CD1c-positive myeloid dendritic cell (primary cell): ENCODE measurements at regions not wholly inside any gene's neighbourhood (a gene's known extent, or its start where the extent isn't known, plus 50 kb on each side); places are given as distances from the start of the nearest gene placed in this dataset.

Experiments
- DNase-seq: peaks from one replicate; pipeline ENCODE4 v3.0.0-alpha.2; 2016; ENCODE audit errors: extremely low spot score

GRCh38 chr13:73580513-73581267 is 521.9 kb downstream of the KLF5 start:
- no peak for DNase-seq

- no peak for DNase-seq
These were observed 520.9 kb downstream of the KLF5 start for GRCh38 chr13:73579574-73580274.

- no peak for DNase-seq
These were observed 519.6 kb downstream of the KLF5 start for GRCh38 chr13:73578251-73578875.

GRCh38 chr13:73576291-73576690 is 517.5 kb downstream of the KLF5 start:
- DNase-seq = no peak

- no peak for DNase-seq
These were observed 514.0 kb downstream of the KLF5 start for GRCh38 chr13:73572824-73573223.

- no peak for DNase-seq
These were observed 512.6 kb downstream of the KLF5 start for GRCh38 chr13:73571376-73571775.

GRCh38 chr13:73556902-73557301 is 498.1 kb downstream of the KLF5 start:
- no peak for DNase-seq

- no peak for DNase-seq
These were observed 497.3 kb downstream of the KLF5 start for GRCh38 chr13:73556128-73556527.

- DNase-seq = no peak
These were observed 492.9 kb downstream of the KLF5 start for GRCh38 chr13:73551736-73552135.

- no peak for DNase-seq
These were observed 490.9 kb downstream of the KLF5 start for GRCh38 chr13:73549717-73550116.

- DNase-seq = no peak
These were observed 489.6 kb downstream of the KLF5 start for GRCh38 chr13:73548449-73548848.

- DNase-seq = no peak
These were observed 488.4 kb downstream of the KLF5 start for GRCh38 chr13:73547239-73547638.

GRCh38 chr13:73544175-73544574 is 485.4 kb downstream of the KLF5 start:
- DNase-seq = no peak

GRCh38 chr13:73542446-73542845 is 483.6 kb downstream of the KLF5 start:
- no peak for DNase-seq

- no peak for DNase-seq
These were observed 478.1 kb downstream of the KLF5 start for GRCh38 chr13:73536865-73537264.

GRCh38 chr13:73535341-73535740 is 476.5 kb downstream of the KLF5 start:
- DNase-seq = no peak

- no peak for DNase-seq
These were observed 474.2 kb downstream of the KLF5 start for GRCh38 chr13:73532987-73533510.

GRCh38 chr13:73532582-73532981 is 473.8 kb downstream of the KLF5 start:
- DNase-seq = no peak

GRCh38 chr13:73531014-73531413 is 472.2 kb downstream of the KLF5 start:
- DNase-seq = no peak

GRCh38 chr13:73522937-73523336 is 464.1 kb downstream of the KLF5 start:
- DNase-seq = no peak

- no peak for DNase-seq
These were observed 463.2 kb downstream of the KLF5 start for GRCh38 chr13:73521985-73522524.

- DNase-seq = no peak
These were observed 462.5 kb downstream of the KLF5 start for GRCh38 chr13:73521290-73521624.
